ENCODE measurements at regions not wholly inside any gene's neighbourhood (a gene's known extent, or its start where the extent isn't known, plus 50 kb on each side); places are given as distances from the start of the nearest gene placed in this dataset.

DNA sequence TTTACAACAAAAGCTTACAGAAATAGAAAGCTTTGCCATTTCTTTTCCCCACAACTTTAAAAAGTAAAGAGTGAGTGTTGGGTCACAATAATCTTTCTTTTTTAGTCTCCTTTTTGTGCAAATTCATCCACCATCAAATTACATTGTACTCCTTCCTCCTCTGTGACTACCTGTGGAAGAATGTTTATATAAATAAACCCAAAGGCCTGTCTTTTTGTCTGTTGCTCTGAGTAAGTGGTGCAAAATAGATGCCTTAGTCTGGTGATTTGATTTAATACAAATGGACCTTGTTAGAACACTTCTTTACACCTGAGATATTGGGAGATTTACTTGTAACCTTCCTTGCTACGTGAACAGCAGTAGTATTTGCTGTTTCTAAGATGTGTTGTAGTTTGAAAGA lies 53.5 kb upstream of the TAF11L2 start:
- TF ChIP-seq, protein P1, sequence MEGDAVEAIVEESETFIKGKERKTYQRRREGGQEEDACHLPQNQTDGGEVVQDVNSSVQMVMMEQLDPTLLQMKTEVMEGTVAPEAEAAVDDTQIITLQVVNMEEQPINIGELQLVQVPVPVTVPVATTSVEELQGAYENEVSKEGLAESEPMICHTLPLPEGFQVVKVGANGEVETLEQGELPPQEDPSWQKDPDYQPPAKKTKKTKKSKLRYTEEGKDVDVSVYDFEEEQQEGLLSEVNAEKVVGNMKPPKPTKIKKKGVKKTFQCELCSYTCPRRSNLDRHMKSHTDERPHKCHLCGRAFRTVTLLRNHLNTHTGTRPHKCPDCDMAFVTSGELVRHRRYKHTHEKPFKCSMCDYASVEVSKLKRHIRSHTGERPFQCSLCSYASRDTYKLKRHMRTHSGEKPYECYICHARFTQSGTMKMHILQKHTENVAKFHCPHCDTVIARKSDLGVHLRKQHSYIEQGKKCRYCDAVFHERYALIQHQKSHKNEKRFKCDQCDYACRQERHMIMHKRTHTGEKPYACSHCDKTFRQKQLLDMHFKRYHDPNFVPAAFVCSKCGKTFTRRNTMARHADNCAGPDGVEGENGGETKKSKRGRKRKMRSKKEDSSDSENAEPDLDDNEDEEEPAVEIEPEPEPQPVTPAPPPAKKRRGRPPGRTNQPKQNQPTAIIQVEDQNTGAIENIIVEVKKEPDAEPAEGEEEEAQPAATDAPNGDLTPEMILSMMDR (IDR thresholded peaks at IDR 0.05; ENCODE audit: poor library complexity, severe bottlenecking) = no peak
- TF ChIP-seq EP300 (conservative IDR thresholded peaks at IDR 0.05; ENCODE audit: poor library complexity, severe bottlenecking) (no peak), EZH2 (IDR thresholded peaks at IDR 0.05; ENCODE audit: borderline replicate concordance, insufficient read depth, low read length, poor library complexity, severe bottlenecking) (no peak)

Measured in neural cell (in vitro differentiated cells).